DMS79 treated with DMSO at 0.1 percent for 48 hours (cell line): ENCODE measurements at regions not wholly inside any gene's neighbourhood (a gene's known extent, or its start where the extent isn't known, plus 50 kb on each side); places are given as distances from the start of the nearest gene placed in this dataset.
A peak's percentile ranks its signal among the peaks of the same experiment; 100 is the strongest.
"Not testable (repeated sequence)": the region's sequence is repeated elsewhere in the genome, so short reads cannot be mapped to it uniquely, and the experiment has no call there.

Source experiments
- DNase-seq: peaks from one replicate; lab custom pipeline; 2025; lab: John Stamatoyannopoulos, UW

DNA sequence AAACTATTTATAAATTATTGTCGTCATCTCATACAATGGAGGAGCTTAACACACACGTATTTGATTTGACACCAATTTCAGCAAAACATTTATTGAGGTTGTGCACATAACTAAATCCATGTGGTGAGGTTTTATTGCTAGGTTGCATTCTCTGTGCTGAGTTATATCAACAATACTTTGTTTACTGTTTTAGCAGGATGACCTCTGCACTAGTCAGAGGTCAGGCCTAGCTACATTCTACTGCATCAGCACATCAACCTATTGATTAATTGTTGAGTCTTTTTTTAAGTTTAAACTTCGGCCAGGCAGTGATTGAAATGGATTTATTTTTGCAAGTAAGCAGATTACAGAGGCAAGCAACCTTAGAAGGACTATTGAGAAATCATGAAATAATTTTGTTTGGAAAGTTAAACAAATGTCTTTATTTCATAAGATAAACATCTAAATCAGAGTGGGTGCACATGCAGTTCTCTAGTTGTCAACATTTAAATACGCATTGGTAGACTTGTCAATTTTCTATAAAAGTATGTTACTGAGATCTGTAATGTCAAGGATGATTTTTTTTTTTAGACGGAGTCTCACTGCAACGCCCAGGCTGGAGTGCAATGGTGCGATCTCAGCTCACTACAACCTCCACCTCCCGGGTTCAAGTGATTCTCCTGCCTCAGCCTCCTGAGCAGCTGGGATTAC, 75.2 kb upstream of the CD28 start:
- no peak for DNase-seq

- DNase-seq: no peak
Measured at GRCh38 chr2:203636588-203637470, 69.6 kb upstream of the CD28 start.

DNA sequence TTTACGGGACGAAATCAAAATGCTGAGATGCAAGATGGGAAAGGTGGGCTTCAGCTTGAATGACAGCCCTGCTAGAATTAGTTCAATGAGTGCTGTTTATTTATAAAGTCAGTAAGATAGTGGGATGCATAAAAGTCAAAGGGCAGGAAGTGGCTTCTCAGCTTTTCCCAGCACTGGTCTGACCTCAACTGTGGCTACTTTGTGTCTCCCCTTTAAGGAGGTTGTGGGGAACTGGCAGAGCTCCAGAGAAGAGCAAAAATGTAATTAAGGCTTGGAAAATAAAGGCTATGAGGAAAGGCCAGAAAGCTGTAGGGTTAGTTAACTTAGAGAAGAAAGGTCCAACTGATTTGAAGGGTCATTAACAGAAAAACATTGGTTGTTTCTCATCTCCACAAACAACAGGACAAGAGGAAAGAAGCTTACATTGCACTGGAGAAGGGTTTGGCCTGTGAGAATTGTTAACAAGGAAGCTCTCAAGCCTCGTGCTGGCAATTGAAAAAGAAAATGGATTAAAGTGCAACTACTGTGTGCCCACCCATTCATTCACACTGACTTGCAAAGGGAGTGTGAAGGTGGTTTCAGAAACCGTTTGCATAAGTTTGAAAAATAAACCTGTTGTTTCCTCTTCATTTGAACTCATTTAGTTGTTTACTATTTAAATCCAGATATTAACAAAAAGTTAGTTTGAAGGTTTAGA, 68.8 kb upstream of the CD28 start:
- DNase-seq: no peak

- not testable (repeated sequence) for DNase-seq
Measured at GRCh38 chr2:203641865-203642264, 64.6 kb upstream of the CD28 start.

DNA sequence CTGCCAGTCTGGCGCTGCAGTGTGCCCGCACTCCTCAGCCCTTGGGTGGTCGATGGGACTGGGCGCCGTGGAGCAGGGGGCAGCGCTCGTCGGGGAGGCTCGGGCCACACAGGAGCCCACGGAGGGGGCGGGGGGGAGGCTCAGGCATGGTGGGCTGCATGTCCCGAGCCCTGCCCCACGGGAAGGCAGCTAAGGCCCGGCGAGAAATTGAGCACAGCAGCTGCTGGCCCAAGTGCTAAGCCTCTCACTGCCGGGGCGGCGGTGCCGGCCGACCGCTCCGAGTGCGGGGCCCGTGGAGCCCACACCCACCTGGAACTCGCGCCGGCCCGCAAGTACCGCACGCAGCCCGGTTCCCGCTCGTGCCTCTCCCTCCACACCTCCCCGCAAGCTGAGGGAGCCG, 63.6 kb upstream of the CD28 start:
- not testable (repeated sequence) for DNase-seq

DNA sequence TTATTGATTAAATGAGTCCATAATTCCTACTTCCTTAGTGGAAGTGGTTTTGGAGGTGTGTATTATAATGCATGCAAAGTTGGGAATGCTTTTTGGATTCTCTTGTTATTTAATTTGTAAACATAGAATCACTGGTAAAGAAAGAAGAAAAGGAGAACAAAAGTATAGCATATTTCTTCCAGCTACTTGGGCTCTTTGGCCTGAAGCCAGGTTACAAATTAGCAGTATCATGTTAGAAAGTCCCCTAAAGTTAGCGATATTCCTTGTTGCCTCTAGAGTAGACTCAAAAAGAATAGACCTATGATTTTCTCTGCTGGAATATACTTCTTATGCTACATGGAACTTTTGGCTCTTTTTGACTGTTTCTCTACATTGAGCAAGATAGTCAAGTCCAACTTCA, 60.6 kb upstream of the CD28 start:
- DNase-seq: no peak

GRCh38 chr2:203646266-203646864, 60.1 kb upstream of the CD28 start:
- DNase-seq: no peak

- no peak for DNase-seq
Measured at GRCh38 chr2:203646961-203647360, 59.5 kb upstream of the CD28 start.

DNA sequence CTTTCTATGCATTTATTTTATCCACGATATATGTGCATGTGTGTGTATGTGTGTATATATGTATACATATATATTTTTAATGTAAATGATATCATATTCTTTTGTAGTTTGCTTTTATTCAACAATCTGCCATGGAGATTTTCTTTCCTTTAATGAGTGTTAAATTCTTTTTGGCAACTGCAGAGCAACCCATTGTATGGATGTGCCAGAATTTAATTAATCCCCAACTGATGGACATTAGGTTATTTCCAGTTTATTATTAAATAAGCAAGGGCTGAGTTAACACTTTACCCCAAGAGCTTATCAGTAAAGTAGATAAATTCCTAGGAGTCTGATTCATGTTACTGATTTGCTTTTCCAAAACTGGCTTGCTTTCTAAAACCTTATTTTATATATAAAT, 58.9 kb upstream of the CD28 start:
- DNase-seq: no peak

GRCh38 chr2:203648273-203648672, 58.2 kb upstream of the CD28 start:
- no peak for DNase-seq

GRCh38 chr2:203649176-203649814, 57.1 kb upstream of the CD28 start:
- no peak for DNase-seq

DNA sequence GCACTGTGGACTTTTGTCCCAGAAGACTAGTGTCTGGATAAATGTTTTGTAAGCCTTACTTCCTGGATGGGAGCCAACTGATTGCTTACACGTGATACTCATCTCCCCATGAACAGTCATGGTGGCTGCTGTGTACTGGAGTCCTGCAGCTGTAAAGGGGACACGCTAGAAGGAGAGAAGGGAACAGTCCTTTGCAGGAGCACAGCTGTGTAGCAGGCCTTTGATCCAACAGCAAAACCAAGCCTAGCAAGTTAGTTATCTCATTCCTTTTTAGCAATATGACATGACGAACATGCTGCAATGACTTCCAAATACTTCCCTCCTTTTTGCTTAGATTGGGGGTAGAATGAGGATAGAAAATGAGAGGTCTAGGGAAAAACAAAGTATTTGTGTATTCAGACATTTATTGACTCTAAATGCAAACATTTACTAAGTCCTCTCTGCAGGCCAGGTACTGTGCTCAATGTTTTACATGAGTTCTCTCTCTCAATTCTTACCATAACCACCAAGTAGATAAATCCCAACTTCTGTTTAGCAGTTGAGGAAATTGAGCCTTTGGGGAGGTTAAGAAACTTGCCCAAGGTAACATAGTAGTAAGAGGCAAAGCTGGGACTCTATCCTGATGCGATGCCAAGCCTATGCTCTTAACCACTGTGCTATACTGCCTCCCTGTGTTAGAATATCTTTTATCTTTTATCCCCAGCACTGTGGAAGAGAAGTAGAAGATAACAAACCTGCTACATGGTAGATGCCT, 55.4 kb upstream of the CD28 start:
- DNase-seq: peak; percentile 35

DNA sequence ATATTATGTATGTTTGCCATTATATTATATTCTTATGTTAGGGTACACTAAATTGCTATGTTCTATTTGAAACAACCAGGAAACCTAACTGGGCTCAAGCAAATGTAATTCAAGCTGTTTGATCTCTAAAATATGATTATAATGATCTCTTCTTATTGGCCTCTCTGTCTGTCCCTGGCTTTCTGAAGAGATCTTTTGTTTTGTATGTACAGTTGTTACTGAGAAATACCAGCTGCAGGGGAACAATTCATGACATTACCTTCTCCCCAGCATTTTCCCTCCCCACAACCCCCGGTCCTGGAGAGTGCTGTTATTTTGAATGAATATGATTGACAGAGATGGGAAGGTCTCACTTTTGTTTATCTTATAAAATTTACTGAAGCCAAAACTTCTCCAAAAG, 54.8 kb upstream of the CD28 start:
- no peak for DNase-seq

DNA sequence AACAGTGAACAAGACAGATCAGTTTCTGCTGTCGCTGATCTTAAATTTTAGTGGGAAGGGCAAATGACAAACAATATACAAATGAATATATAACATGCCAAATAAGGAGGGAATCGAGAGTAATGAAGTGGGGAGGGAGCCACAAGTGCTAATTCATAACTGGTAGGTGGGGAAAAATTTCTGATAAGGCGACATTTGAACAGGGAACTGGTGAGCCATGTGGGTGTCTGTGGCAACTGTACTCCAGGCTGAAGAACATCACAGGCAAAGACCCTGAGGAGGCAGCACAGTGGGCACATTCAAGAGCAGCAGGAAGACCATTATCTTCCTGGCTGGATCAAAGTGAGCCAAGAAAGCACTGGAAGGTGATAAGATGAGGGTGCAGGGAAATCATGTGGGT, 51.6 kb upstream of the CD28 start:
- DNase-seq: no peak

GRCh38 chr2:203656522-203657287, 49.7 kb upstream of the CD28 start:
- DNase-seq: no peak
